ENCODE measurements at regions not wholly inside any gene's neighbourhood (a gene's known extent, or its start where the extent isn't known, plus 50 kb on each side); places are given as distances from the start of the nearest gene placed in this dataset.

DNA sequence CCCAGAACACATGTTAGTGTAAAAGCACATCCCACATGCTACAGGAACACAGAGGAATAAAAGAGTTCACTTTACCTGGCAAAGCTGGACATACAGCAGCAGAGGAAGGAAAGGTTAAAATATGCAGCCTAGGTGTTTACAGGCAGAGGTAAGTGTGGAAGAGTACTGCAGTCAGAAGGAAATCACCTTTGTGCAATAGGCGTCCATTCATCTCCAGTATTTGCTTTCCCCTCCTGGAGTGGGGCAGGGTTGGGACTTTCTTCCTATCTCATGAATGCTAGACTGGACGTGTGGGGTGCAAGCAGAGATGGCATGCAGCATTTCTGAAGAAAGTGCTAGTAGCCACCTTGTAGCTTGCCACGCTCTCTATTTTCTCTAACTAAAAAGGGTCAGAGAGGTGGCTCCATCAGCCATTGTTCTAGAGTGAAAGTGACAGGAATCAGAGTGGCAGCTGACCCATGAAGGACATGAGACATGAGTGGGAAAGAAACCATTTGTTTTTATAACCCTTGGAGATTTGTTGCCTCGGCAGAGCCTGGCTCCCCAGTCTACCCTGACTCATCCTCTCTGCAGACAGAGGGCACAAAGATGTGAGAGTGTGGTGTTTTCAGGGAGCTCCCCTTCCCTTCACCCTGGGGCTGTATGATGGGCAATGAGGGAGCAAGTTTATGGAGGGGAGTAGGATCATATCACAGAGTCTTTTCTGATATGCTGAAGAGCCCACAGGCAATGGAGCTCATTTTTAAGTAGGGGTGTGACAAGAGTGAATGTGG, 101.2 kb upstream of the SEC61G start:
- intact Hi-C loops (cut with micrococcal nuclease): no loop called here
- TF ChIP-seq, protein P1, sequence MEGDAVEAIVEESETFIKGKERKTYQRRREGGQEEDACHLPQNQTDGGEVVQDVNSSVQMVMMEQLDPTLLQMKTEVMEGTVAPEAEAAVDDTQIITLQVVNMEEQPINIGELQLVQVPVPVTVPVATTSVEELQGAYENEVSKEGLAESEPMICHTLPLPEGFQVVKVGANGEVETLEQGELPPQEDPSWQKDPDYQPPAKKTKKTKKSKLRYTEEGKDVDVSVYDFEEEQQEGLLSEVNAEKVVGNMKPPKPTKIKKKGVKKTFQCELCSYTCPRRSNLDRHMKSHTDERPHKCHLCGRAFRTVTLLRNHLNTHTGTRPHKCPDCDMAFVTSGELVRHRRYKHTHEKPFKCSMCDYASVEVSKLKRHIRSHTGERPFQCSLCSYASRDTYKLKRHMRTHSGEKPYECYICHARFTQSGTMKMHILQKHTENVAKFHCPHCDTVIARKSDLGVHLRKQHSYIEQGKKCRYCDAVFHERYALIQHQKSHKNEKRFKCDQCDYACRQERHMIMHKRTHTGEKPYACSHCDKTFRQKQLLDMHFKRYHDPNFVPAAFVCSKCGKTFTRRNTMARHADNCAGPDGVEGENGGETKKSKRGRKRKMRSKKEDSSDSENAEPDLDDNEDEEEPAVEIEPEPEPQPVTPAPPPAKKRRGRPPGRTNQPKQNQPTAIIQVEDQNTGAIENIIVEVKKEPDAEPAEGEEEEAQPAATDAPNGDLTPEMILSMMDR (IDR thresholded peaks at IDR 0.05; ENCODE audit: unreplicated experiment): no peak
- BruUV-seq (replicated peaks): no TSS peak
- Mint-ChIP-seq H3K9me3 (ENCODE audit: unreplicated experiment) (no peaks in the 10 kb centered on the region), H3K4me1 (ENCODE audit: insufficient read depth, unreplicated experiment) (peaks cover 27% of the 10 kb centered on the region), H3K27me3 (ENCODE audit: insufficient read depth, unreplicated experiment) (no peaks in the 10 kb centered on the region), H3K36me3 (ENCODE audit: insufficient read depth, unreplicated experiment) (no peaks in the 10 kb centered on the region), H3K27ac (ENCODE audit: low read depth, unreplicated experiment) (no peak overlapping the region), H3K4me3 (ENCODE audit: unreplicated experiment) (no peak overlapping the region)
- DNase-seq (ENCODE audit: unreplicated experiment): no peak
- ChIA-PET POLR2A (interaction anchor here (1.3 to 1.6 kb wide), 3 partner anchors 9 to 184 kb away, joined by 3 to 7 read pairs (median 4); no protein-coding TSS in a partner anchor), CTCF (interaction anchor here (0.6 to 1.4 kb wide), 6 partner anchors 9 to 1594 kb away, joined by 3 to 6 read pairs (median 3); no protein-coding TSS in a partner anchor)

DNA sequence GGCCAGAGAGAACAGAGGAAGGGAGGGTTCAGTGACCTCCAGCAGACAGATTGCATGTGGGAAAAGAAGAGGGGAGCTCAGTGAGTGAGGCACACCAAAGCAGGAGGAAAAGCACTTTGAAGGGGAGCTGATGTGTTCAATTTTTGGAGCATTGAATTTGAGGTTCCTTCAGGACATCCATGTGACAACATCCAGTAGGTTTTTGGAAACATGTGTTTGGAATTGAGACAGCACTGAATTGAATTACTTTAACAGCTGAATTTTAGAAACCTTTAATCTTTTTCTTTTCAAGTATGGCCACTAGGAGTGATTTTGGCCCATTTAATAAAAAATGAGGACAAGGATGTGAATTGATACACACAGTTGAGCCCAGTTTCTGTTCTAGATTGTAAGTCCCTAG, 101.8 kb upstream of the SEC61G start:
- CTCF ChIA-PET: interaction anchor here (0.6 to 1.4 kb wide), 7 partner anchors 9 to 1593 kb away, joined by 3 to 6 read pairs (median 3); no protein-coding TSS in a partner anchor
- no peak for DNase-seq (ENCODE audit: unreplicated experiment)

DNA sequence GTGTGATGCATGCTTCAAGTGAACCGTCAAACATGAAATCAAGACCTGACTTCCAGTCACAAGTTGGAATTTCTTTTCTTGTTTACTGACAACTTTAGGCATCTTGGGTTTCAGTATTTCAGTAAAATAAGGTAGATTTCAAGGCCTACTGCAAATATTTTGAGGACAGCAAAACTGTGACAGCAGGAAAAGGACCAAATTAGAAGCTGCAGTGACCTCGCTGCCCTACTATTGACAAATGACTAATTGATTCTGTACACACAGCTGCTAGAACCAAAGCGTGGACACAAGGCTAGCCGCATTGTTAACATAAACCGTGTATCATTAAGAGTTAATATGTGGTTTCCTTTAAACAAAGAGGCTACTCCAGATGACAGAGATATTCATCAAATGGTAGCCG, 105.7 kb upstream of the SEC61G start:
- peaks cover 6% of the 10 kb centered on the region for H3K4me1 Mint-ChIP-seq (ENCODE audit: insufficient read depth, unreplicated experiment)
- H3K27me3 Mint-ChIP-seq (ENCODE audit: insufficient read depth, unreplicated experiment): no peaks in the 10 kb centered on the region
- intact Hi-C loops (cut with micrococcal nuclease): no loop called here
- H3K4me3 Mint-ChIP-seq (ENCODE audit: unreplicated experiment): no peak overlapping the region
- H3K27ac Mint-ChIP-seq (ENCODE audit: low read depth, unreplicated experiment): no peak overlapping the region
- H3K36me3 Mint-ChIP-seq (ENCODE audit: insufficient read depth, unreplicated experiment): no peaks in the 10 kb centered on the region
- DNase-seq (ENCODE audit: unreplicated experiment): no peak
- TF ChIP-seq, protein P1 (IDR thresholded peaks at IDR 0.05; ENCODE audit: unreplicated experiment): no peak
- no TSS peak for BruUV-seq (replicated peaks)
- CTCF ChIA-PET: interaction anchor here (1.1 kb wide), 1 partner anchor 13 kb away, joined by 7 read pairs; no protein-coding TSS in a partner anchor
- POLR2A ChIA-PET: no interaction called here
- no peaks in the 10 kb centered on the region for H3K9me3 Mint-ChIP-seq (ENCODE audit: unreplicated experiment)

More for the DNA sequence above, 101.8 kb upstream of the SEC61G start:
- no peaks in the 10 kb centered on the region for H3K36me3 Mint-ChIP-seq (ENCODE audit: insufficient read depth, unreplicated experiment)
- H3K9me3 Mint-ChIP-seq (ENCODE audit: unreplicated experiment): no peaks in the 10 kb centered on the region
- TF ChIP-seq, protein P1 (IDR thresholded peaks at IDR 0.05; ENCODE audit: unreplicated experiment): no peak
- POLR2A ChIA-PET: interaction anchor here (1.3 to 1.6 kb wide), 3 partner anchors 9 to 184 kb away, joined by 3 to 7 read pairs (median 4); no protein-coding TSS in a partner anchor
- H3K27me3 Mint-ChIP-seq (ENCODE audit: insufficient read depth, unreplicated experiment): no peaks in the 10 kb centered on the region
- BruUV-seq (replicated peaks): no TSS peak
- peaks cover 27% of the 10 kb centered on the region for H3K4me1 Mint-ChIP-seq (ENCODE audit: insufficient read depth, unreplicated experiment)
- no peak overlapping the region for H3K27ac Mint-ChIP-seq (ENCODE audit: low read depth, unreplicated experiment)
- intact Hi-C loops (cut with micrococcal nuclease): no loop called here
- H3K4me3 Mint-ChIP-seq (ENCODE audit: unreplicated experiment): no peak overlapping the region

DNA sequence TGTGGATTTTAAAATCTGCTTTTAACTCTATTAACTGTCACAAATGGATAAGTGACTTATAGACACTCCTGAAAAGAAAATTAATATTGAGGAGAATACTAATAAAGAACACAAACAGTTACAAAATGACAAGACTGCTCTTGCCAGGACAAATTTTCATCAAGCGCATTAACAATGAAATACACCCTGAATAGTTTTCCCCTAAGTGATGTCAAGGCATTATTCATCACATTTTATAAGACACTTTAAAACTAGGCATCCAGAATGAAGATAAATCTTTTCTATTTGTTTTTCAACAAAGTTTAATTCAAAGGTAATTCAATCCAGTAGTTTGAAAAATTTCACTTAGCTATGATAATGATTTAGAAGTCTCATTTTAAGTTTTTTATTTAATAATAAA, 110.5 kb upstream of the SEC61G start:
- no peak for DNase-seq (ENCODE audit: unreplicated experiment)
- H3K9me3 Mint-ChIP-seq (ENCODE audit: unreplicated experiment): no peaks in the 10 kb centered on the region
- TF ChIP-seq, protein P1 (IDR thresholded peaks at IDR 0.05; ENCODE audit: unreplicated experiment): no peak
- H3K4me3 Mint-ChIP-seq (ENCODE audit: unreplicated experiment): no peak overlapping the region
- ChIA-PET POLR2A (interaction anchor here (0.6 kb wide), 1 partner anchor 110 kb away, joined by 4 read pairs; the partner anchor contains the start of gene SEC61G), CTCF (interaction anchor here (1.3 to 1.7 kb wide), 3 partner anchors 9 to 96 kb away, joined by 3 to 4 read pairs (median 4); no protein-coding TSS in a partner anchor)
- H3K27ac Mint-ChIP-seq (ENCODE audit: low read depth, unreplicated experiment): no peak overlapping the region
- intact Hi-C loops (cut with micrococcal nuclease): no loop called here
- H3K36me3 Mint-ChIP-seq (ENCODE audit: insufficient read depth, unreplicated experiment): no peaks in the 10 kb centered on the region
- no peaks in the 10 kb centered on the region for H3K27me3 Mint-ChIP-seq (ENCODE audit: insufficient read depth, unreplicated experiment)
- no TSS peak for BruUV-seq (replicated peaks)
- no peaks in the 10 kb centered on the region for H3K4me1 Mint-ChIP-seq (ENCODE audit: insufficient read depth, unreplicated experiment)
